ENCODE measurements at regions not wholly inside any gene's neighbourhood (a gene's known extent, or its start where the extent isn't known, plus 50 kb on each side); places are given as distances from the start of the nearest gene placed in this dataset.

- Histone ChIP-seq H4K20me1 (ENCODE audit: control insufficient read depth, insufficient read depth, low read length, poor library complexity, severe bottlenecking) (no peaks in the 10 kb centered on the region), H3K9ac (ENCODE audit: low read length) (no peak overlapping the region), H2AFZ (ENCODE audit: insufficient read depth, low read depth, low read length, poor library complexity, severe bottlenecking) (no peak overlapping the region), H3K27ac (ENCODE audit: low read length in 2 of 2) (no peak overlapping the region), H3K36me3 (replicated peaks in 1 of 2; ENCODE audit: control extremely low read depth in 1 of 2, control insufficient read depth in 1 of 2, extremely low read depth in 1 of 2, insufficient read depth in 2 of 2, low read length in 1 of 2) (no peaks in the 10 kb centered on the region), H3K4me1 (ENCODE audit: control insufficient read depth in 2 of 2, insufficient read depth in 2 of 2, low read length in 2 of 2) (peaks cover 0 to 6% of the 10 kb centered on the region in 2 donors), H3K79me2 (ENCODE audit: control insufficient read depth, insufficient read depth, low read length) (no peaks in the 10 kb centered on the region), H3K4me2 (replicated peaks; ENCODE audit: low read depth, low read length, poor library complexity, severe bottlenecking) (no peak overlapping the region), H3K4me3 (ENCODE audit: control extremely low read depth in 1 of 5, extremely low read depth in 1 of 5, insufficient read depth in 1 of 5, low read depth in 2 of 5, low read length in 4 of 5) (no peak overlapping the region), H3K9me3 (ENCODE audit: control extremely low read depth in 1 of 3, control insufficient read depth in 2 of 3, insufficient read depth in 1 of 3, low read length in 2 of 3) (peaks cover 0 to 7% (median 0%) of the 10 kb centered on the region in 3 donors), H3K27me3 (replicated peaks in 1 of 4; ENCODE audit: control extremely low read depth in 1 of 4, control insufficient read depth in 3 of 4, insufficient read depth in 4 of 4, low read length in 3 of 4) (no peaks in the 10 kb centered on the region)
- H3K9me3 Mint-ChIP-seq (ENCODE audit: insufficient read depth), result no peaks in the 10 kb centered on the region
- WGBS (ENCODE audit: insufficient coverage), result 100% methylated on average over 1 of the region's 3 CpGs
- no peak for DNase-seq
- no peak for TF ChIP-seq EZH2 (IDR thresholded peaks at IDR 0.05; ENCODE audit: borderline replicate concordance, insufficient read depth, low read depth, low read length, poor library complexity, severe bottlenecking)
- no peak for TF ChIP-seq CTCF (IDR thresholded peaks at IDR 0.05)
- H3K4me3 Mint-ChIP-seq, result no peak overlapping the region
- no peaks in the 10 kb centered on the region for H3K4me1 Mint-ChIP-seq
- ATAC-seq (ENCODE audit: low read depth), result no peak
- CTCF ChIA-PET, result no interaction called here
- intact Hi-C loops (cut with micrococcal nuclease), result no loop called here
- POLR2A ChIA-PET, result no interaction called here
- no peak overlapping the region for H3K27ac Mint-ChIP-seq
- no peaks in the 10 kb centered on the region for H3K27me3 Mint-ChIP-seq
Observed at GRCh38 chr13:59533561-59534555, 629.9 kb downstream of the DIAPH3 start.

DNA sequence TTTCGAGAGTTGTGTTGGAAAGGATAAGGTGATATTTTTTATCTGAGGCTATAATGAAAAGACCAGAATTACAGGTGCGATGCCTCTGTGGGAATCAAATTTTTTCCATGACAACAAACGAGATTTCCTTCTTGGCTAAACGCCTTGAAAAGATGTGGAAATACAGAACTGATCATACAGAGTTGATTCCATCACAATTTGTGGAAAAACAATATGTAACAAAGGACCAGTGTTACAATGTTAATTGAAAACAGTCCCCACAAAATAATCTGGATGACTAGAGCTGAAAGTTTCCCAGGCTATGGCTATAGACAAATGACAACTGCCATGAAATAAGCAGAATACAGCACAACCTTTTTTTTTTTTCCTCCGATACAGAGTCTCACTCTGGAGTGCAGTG is 628.9 kb downstream of the DIAPH3 start:
- H3K27ac ChIP-seq (ENCODE audit: low read length in 2 of 2), result no peak overlapping the region
- no peaks in the 10 kb centered on the region for H4K20me1 ChIP-seq (ENCODE audit: control insufficient read depth, insufficient read depth, low read length, poor library complexity, severe bottlenecking)
- POLR2A ChIA-PET, result no interaction called here
- no peaks in the 10 kb centered on the region for H3K36me3 ChIP-seq (replicated peaks in 1 of 2; ENCODE audit: control extremely low read depth in 1 of 2, control insufficient read depth in 1 of 2, extremely low read depth in 1 of 2, insufficient read depth in 2 of 2, low read length in 1 of 2)
- TF ChIP-seq CTCF (IDR thresholded peaks at IDR 0.05), result no peak
- TF ChIP-seq EZH2 (IDR thresholded peaks at IDR 0.05; ENCODE audit: borderline replicate concordance, insufficient read depth, low read depth, low read length, poor library complexity, severe bottlenecking), result no peak
- H3K79me2 ChIP-seq (ENCODE audit: control insufficient read depth, insufficient read depth, low read length), result no peaks in the 10 kb centered on the region
- no peak overlapping the region for H2AFZ ChIP-seq (ENCODE audit: insufficient read depth, low read depth, low read length, poor library complexity, severe bottlenecking)
- CTCF ChIA-PET, result no interaction called here
- Mint-ChIP-seq H3K9me3 (ENCODE audit: insufficient read depth) (no peaks in the 10 kb centered on the region), H3K4me1 (no peaks in the 10 kb centered on the region), H3K4me3 (no peak overlapping the region), H3K27ac (no peak overlapping the region), H3K27me3 (no peaks in the 10 kb centered on the region)
- H3K4me3 ChIP-seq (ENCODE audit: control extremely low read depth in 1 of 5, extremely low read depth in 1 of 5, insufficient read depth in 1 of 5, low read depth in 2 of 5, low read length in 4 of 5), result no peak overlapping the region
- intact Hi-C loops (cut with micrococcal nuclease), result no loop called here
- DNase-seq (no peak), ATAC-seq (ENCODE audit: low read depth) (no peak)
- H3K9me3 ChIP-seq (ENCODE audit: control extremely low read depth in 1 of 3, control insufficient read depth in 2 of 3, insufficient read depth in 1 of 3, low read length in 2 of 3), result peaks cover 0 to 7% (median 0%) of the 10 kb centered on the region in 3 donors
- no peak overlapping the region for H3K4me2 ChIP-seq (replicated peaks; ENCODE audit: low read depth, low read length, poor library complexity, severe bottlenecking)
- H3K9ac ChIP-seq (ENCODE audit: low read length), result no peak overlapping the region
- H3K27me3 ChIP-seq (replicated peaks in 1 of 4; ENCODE audit: control extremely low read depth in 1 of 4, control insufficient read depth in 3 of 4, insufficient read depth in 4 of 4, low read length in 3 of 4), result no peaks in the 10 kb centered on the region
- 100% methylated on average over 1 of the region's 5 CpGs for WGBS (ENCODE audit: insufficient coverage)
- H3K4me1 ChIP-seq (ENCODE audit: control insufficient read depth in 2 of 2, insufficient read depth in 2 of 2, low read length in 2 of 2), result peaks cover 0 to 6% of the 10 kb centered on the region in 2 donors
